OCI-LY3 (cell line): ENCODE measurements at regions not wholly inside any gene's neighbourhood (a gene's known extent, or its start where the extent isn't known, plus 50 kb on each side); places are given as distances from the start of the nearest gene placed in this dataset.
"Not testable (repeated sequence)": the region's sequence is repeated elsewhere in the genome, so short reads cannot be mapped to it uniquely, and the experiment has no call there.

ENCODE experiments used
- H2AFZ ChIP-seq: fragments of 200-600, 300-600 bp; shearing (Covaris generic); 2 replicates; pipeline ENCODE4 v1.6.0; 2014; ENCODE audit warnings: antibody characterized with exemption, low read depth, low read length
- H3K27ac ChIP-seq: fragments of 200-600, 300-600 bp; sonication (generic); 2 replicates; pipeline ENCODE4 v1.5.1; 2014; ENCODE audit warnings: mild to moderate bottlenecking, low read length, moderate library complexity, mixed read lengths
- H3K27me3 ChIP-seq: fragments of 200-600, 300-600 bp; sonication (generic); 2 replicates; pipeline ENCODE4 v1.6.1; 2014; ENCODE audit warnings: low read depth, low read length, mixed read lengths
- H3K36me3 ChIP-seq: fragments of 200-600, 300-600 bp; sonication (generic); replicated peaks from 2 replicates; pipeline ENCODE3; 2014; ENCODE audit warnings: low read depth, low read length, mixed read lengths
- H3K4me1 ChIP-seq: fragments of 300-600, 200-600 bp; sonication (generic); 2 replicates; pipeline ENCODE4 v1.6.1; 2014; ENCODE audit warnings: low read length, mixed read lengths
- H3K4me2 ChIP-seq: fragments of 200-600, 300-600 bp; sonication (generic); 2 replicates; pipeline ENCODE4 v1.6.1; 2014; ENCODE audit warnings: low read length, mixed read lengths
- H3K4me3 ChIP-seq: fragments of 300-600, 200-600 bp; sonication (generic); 2 replicates; pipeline ENCODE4 v1.5.1; 2014; ENCODE audit warnings: antibody characterized with exemption, mild to moderate bottlenecking, low read length, moderate library complexity
- H3K79me2 ChIP-seq: fragments of 300-600, 200-600 bp; shearing (Covaris generic); 2 replicates; pipeline ENCODE4 v1.6.1; 2014; ENCODE audit warnings: mild to moderate bottlenecking, low read length, mixed read lengths
- H3K9ac ChIP-seq: fragments of 300-600, 200-600 bp; shearing (Covaris generic); 2 replicates; pipeline ENCODE4 v1.6.0; 2014; ENCODE audit warnings: mild to moderate bottlenecking, low read length, moderate library complexity
- H3K9me3 ChIP-seq: fragments of 200-600, 300-600 bp; shearing (Covaris generic); 2 replicates; pipeline ENCODE4 v1.6.1; 2014; ENCODE audit warnings: low read length, mixed read lengths; ENCODE audit not compliant: insufficient read depth
- H4K20me1 ChIP-seq: fragments of 200-600, 300-600 bp; sonication (generic); 2 replicates; pipeline ENCODE4 v1.6.1; 2016; ENCODE audit warnings: low read length, mixed read lengths; ENCODE audit not compliant: insufficient read depth
- CTCF ChIP-seq: fragments of 200-600, 300-600 bp; sonication (generic); IDR thresholded peaks from 2 replicates; pipeline ENCODE4 v1.5.1; 2014; ENCODE audit warnings: antibody characterized with exemption, low read length, low read depth
- EZH2phosphoT487 ChIP-seq: fragments of 200-600 bp; shearing (Covaris generic); IDR thresholded peaks from 2 replicates; pipeline ENCODE4 v1.6.1; 2018; ENCODE audit warnings: antibody characterized with exemption, mixed run types, low read depth

- H2AFZ ChIP-seq = no peak overlapping the region
- H3K9me3 ChIP-seq = no peaks in the 10 kb centered on the region; the same call in 1 of the 2 replicates
- H3K4me3 ChIP-seq = no peak overlapping the region
- H3K27me3 ChIP-seq = no peaks in the 10 kb centered on the region
- TF ChIP-seq EZH2phosphoT487 (no peak), CTCF (no peak)
- H3K4me1 ChIP-seq = no peaks in the 10 kb centered on the region; the same call in 1 of the 2 replicates
- H3K9ac ChIP-seq = no peak overlapping the region
- H3K27ac ChIP-seq = no peak overlapping the region
- no peaks in the 10 kb centered on the region for H4K20me1 ChIP-seq
- no peaks in the 10 kb centered on the region for H3K79me2 ChIP-seq
- H3K4me2 ChIP-seq = no peak overlapping the region
- no peaks in the 10 kb centered on the region for H3K36me3 ChIP-seq
Measured at GRCh38 chrX:1874899-1875298, 260.0 kb downstream of the ASMT start.

DNA sequence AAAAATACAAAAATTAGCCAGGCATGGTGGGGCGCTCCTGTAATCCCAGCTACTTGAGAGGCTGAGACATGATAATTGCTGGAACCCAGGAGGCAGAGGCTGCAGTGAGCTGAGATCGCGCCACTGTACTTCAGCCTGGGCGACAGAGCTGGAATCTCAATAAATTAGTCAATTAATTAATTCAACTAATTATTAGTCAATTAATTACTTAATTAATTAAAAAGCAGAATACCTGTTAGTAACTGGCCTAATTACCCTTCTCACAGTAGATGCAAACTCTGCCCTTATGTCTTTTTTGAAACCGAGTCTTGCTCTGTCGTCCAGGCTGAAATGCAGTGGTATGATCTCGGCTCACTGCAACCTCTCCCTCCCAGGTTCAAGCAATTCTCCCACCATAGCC lies 261.2 kb downstream of the ASMT start:
- Histone ChIP-seq H3K9ac (no peak overlapping the region), H3K4me3 (no peak overlapping the region), H3K36me3 (no peaks in the 10 kb centered on the region), H3K27me3 (no peaks in the 10 kb centered on the region), H3K4me2 (no peak overlapping the region), H2AFZ (no peak overlapping the region), H3K4me1 (no peaks in the 10 kb centered on the region; the same call in 1 of the 2 replicates), H4K20me1 (no peaks in the 10 kb centered on the region), H3K79me2 (no peaks in the 10 kb centered on the region), H3K9me3 (no peaks in the 10 kb centered on the region; the same call in 1 of the 2 replicates), H3K27ac (no peak overlapping the region)
- TF ChIP-seq EZH2phosphoT487 = no peak
- TF ChIP-seq CTCF = no peak

DNA sequence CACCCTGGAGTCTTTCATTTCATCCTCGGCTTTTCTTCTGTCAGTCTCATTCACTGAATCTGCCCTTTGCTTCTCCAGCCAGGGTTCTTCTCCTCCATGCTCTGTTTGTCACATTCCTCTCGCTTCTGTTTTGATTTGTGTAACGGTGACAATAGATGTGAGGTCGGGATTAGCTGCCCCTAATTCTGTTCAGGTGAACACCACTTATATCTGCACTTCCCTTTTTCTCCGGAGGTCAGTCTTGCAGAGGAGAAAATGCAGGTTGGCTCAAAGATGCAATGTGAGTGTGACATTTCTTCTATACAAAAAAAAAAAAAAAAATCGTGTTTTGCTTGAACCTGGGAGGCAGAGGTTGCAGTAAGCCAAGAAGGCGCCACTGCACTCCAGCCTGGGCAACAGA lies 262.9 kb downstream of the ASMT start:
- H3K27ac ChIP-seq = no peak overlapping the region
- no peaks in the 10 kb centered on the region for H3K36me3 ChIP-seq
- H3K4me2 ChIP-seq = peak overlapping the region; percentile 33
- H3K9me3 ChIP-seq = no peaks in the 10 kb centered on the region; the same call in 1 of the 2 replicates
- H3K4me3 ChIP-seq = peak overlapping the region; percentile 20; the same call in 1 of the 2 replicates
- H3K79me2 ChIP-seq = no peaks in the 10 kb centered on the region
- no peaks in the 10 kb centered on the region; the same call in 1 of the 2 replicates for H3K27me3 ChIP-seq
- no peak for TF ChIP-seq EZH2phosphoT487
- no peaks in the 10 kb centered on the region for H4K20me1 ChIP-seq
- H2AFZ ChIP-seq = 0 out of 2 replicates have a peak overlapping the region, but pooled peaks have one; percentile 37
- no peak overlapping the region for H3K9ac ChIP-seq
- H3K4me1 ChIP-seq = no peaks in the 10 kb centered on the region; the same call in 1 of the 2 replicates

DNA sequence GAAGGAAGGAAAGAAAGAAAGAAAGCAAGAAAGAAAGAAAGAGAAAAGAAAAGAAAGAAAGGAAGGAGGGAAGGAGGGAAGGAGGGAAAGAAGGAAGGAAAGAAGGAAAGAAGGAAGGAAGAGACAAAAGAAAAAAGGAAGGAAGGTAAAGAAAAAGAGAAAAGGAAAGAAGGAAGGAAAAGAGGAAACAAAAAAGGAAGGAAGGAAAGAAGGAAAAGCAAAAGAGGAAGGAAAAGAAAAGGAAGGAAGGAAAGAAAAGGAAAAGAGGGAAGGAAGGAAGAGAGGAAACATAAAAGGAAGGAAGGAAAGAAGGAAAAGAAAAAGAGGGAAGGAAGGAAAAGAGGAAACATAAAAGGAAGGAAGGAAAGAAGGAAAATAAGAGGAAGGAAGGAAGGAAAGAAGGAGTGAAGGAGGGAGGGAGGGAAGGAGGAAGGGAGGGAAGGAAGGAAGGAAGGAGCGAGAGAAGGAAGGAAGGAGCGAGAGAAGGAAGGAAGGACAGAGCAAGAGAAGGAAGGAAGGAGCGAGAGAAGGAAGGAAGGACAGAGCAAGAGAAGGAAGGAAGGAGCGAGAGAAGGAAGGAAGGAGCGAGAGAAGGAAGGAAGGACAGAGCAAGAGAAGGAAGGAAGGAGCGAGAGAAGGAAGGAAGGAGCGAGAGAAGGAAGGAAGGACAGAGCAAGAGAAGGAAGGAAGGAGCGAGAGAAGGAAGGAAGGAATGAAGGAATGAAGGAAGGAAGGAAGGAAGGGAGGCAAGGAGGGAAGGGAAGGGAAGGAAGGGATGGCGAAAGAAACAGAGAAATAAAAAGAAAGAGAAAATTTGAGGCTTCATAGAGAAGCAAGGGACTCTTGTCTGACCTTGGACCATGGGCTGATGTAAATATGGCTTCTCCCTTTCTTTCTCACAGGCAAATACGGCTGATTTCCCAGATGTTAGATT lies 266.3 kb downstream of the ASMT start:
- not testable (repeated sequence) for H3K4me2 ChIP-seq, H4K20me1 ChIP-seq, H3K4me3 ChIP-seq, H3K36me3 ChIP-seq, H3K27ac ChIP-seq, H3K4me1 ChIP-seq, H3K27me3 ChIP-seq, H3K9me3 ChIP-seq, H2AFZ ChIP-seq, H3K9ac ChIP-seq, H3K79me2 ChIP-seq

- no peaks in the 10 kb centered on the region for H3K79me2 ChIP-seq
- no peak overlapping the region for H3K9ac ChIP-seq
- no peak overlapping the region for H3K4me3 ChIP-seq
- no peaks in the 10 kb centered on the region for H3K4me1 ChIP-seq
- H4K20me1 ChIP-seq = no peaks in the 10 kb centered on the region
- no peak overlapping the region for H3K27ac ChIP-seq
- H2AFZ ChIP-seq = no peak overlapping the region
- H3K27me3 ChIP-seq = no peaks in the 10 kb centered on the region; the same call in 1 of the 2 replicates
- no peaks in the 10 kb centered on the region; the same call in 1 of the 2 replicates for H3K9me3 ChIP-seq
- no peaks in the 10 kb centered on the region for H3K36me3 ChIP-seq
- TF ChIP-seq CTCF (no peak), EZH2phosphoT487 (no peak)
- H3K4me2 ChIP-seq = no peak overlapping the region
Measured at GRCh38 chrX:1883772-1884171, 268.9 kb downstream of the ASMT start.
